OCI-LY7 (cell line): ENCODE measurements at regions not wholly inside any gene's neighbourhood (a gene's known extent, or its start where the extent isn't known, plus 50 kb on each side); places are given as distances from the start of the nearest gene placed in this dataset.
"Not testable (repeated sequence)": the region's sequence is repeated elsewhere in the genome, so short reads cannot be mapped to it uniquely, and the experiment has no call there.

ENCODE experiments used
- BruUV-seq: library from RNA; stranded (reverse); fragments of 400-500 nt; replicated peaks from 2 replicates; lab custom pipeline; 2021; lab: Mats Ljungman, UMichigan
- CTCF ChIA-PET: fragments of 300-600 bp; sonication (Branson Sonifier 250); formaldehyde crosslinking; loops from one replicate; lab custom pipeline; 2022; ENCODE audit warnings: antibody characterized with exemption; ENCODE audit not compliant: unreplicated experiment; lab: Charles Lee
- POLR2A ChIA-PET: fragments of 300-600 bp; sonication (Branson Sonifier 250); formaldehyde crosslinking; loops from one replicate; lab custom pipeline; 2022; ENCODE audit warnings: antibody characterized with exemption; lab: Charles Lee
- DNase-seq: peaks from one replicate; pipeline ENCODE4 v3.0.0-alpha.2; 2015; ENCODE audit warnings: low spot score
- H2AFZ ChIP-seq: fragments of 200-600 bp; sonication (generic), shearing (Covaris generic); 2 replicates; pipeline ENCODE4 v1.6.1; 2014; ENCODE audit warnings: mild to moderate bottlenecking, antibody characterized with exemption, low read length, moderate library complexity
- H3K27ac ChIP-seq: fragments of 200-600 bp; sonication (generic); 2 replicates; pipeline ENCODE4 v1.5.1; 2014; ENCODE audit warnings: mixed run types, low read depth, mild to moderate bottlenecking, moderate library complexity, low read length, inconsistent platforms; ENCODE audit not compliant: poor library complexity, severe bottlenecking
- H3K36me3 ChIP-seq: fragments of 200-600 bp; sonication (generic); 2 replicates; pipeline ENCODE4 v1.6.1; 2014; ENCODE audit warnings: mild to moderate bottlenecking, antibody characterized with exemption, low read length, moderate library complexity, mixed read lengths; ENCODE audit not compliant: insufficient read depth
- H3K4me1 ChIP-seq: fragments of 200-600 bp; sonication (generic); 2 replicates; pipeline ENCODE4 v1.5.1; 2014; ENCODE audit warnings: mild to moderate bottlenecking, low read length; ENCODE audit not compliant: insufficient read depth, poor library complexity, severe bottlenecking
- H3K4me2 ChIP-seq: fragments of 200-600 bp; sonication (generic); 2 replicates; pipeline ENCODE4 v1.6.1; 2014; ENCODE audit warnings: mild to moderate bottlenecking, low read length
- H3K4me3 ChIP-seq: fragments of 200-600 bp; sonication (generic); 2 replicates; pipeline ENCODE4 v1.5.1; 2014; ENCODE audit warnings: mild to moderate bottlenecking, low read depth, low read length; ENCODE audit not compliant: poor library complexity, severe bottlenecking
- H3K79me2 ChIP-seq: fragments of 200-600 bp; sonication (generic); 2 replicates; pipeline ENCODE4 v1.6.1; 2016; ENCODE audit warnings: low read depth, mild to moderate bottlenecking, low read length, moderate library complexity, mixed read lengths; ENCODE audit not compliant: insufficient read depth
- H3K9me2 ChIP-seq: fragments of 200-600 bp; sonication (generic); 2 replicates; pipeline ENCODE4 v1.6.1; 2016; ENCODE audit warnings: mild to moderate bottlenecking, low read length, mixed read lengths; ENCODE audit not compliant: insufficient read depth
- H3K9me3 ChIP-seq: fragments of 200-600 bp; sonication (generic); 2 replicates; pipeline ENCODE4 v1.6.1; 2014; ENCODE audit warnings: mild to moderate bottlenecking, mixed run types, low read length, mixed read lengths
- H4K20me1 ChIP-seq: fragments of 200-600 bp; sonication (generic); 2 replicates; pipeline ENCODE4 v1.6.1; 2014; ENCODE audit warnings: mild to moderate bottlenecking, antibody characterized with exemption, low read length, moderate library complexity, mixed read lengths; ENCODE audit not compliant: insufficient read depth
- EZH2phosphoT487 ChIP-seq: fragments of 200-600 bp; sonication (generic); IDR thresholded peaks from 2 replicates; pipeline ENCODE4 v1.6.1; 2018; ENCODE audit warnings: low read depth, borderline replicate concordance, mild to moderate bottlenecking, mixed run types, antibody characterized with exemption, low read length, moderate library complexity, mixed read lengths
- intact Hi-C: fragments of 100-400 bp; cut with micrococcal nuclease; formaldehyde crosslinking; loops from one replicate; pipeline ENCODE4 v1.10.0; 2022; ENCODE audit not compliant: unreplicated experiment
- TF ChIP-seq, protein P1 (sequence below): fragments of 200-600 bp; sonication (generic); conservative IDR thresholded peaks from 2 replicates; pipeline ENCODE4 v1.5.1; 2014; ENCODE audit warnings: mild to moderate bottlenecking, antibody characterized with exemption, low read length, moderate library complexity, mixed read lengths

DNA sequence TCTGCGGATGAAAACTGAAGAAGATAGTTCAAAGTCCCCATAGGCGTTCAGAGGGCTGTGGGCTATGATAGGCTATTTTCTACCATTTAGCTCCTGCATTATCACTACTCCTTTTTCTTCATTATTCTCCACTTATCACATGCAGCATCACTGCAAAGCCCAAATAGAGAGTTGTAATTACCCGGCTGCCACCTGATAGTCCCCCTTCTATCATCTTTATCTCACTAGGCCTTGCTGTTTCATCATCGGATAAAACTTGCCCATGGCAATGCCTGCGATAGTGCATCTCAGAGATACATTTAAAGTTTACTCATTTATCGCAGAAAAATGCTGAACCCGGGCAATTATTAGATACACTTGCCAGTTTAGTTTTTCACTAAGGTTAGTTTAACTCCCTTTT is 82.9 kb upstream of the SOX21 start:
- no peak for DNase-seq
- BruUV-seq: no TSS peak
- no peaks in the 10 kb centered on the region for H3K36me3 ChIP-seq
- no peaks in the 10 kb centered on the region for H3K79me2 ChIP-seq
- H3K27ac ChIP-seq: no peak overlapping the region
- no peaks in the 10 kb centered on the region for H3K9me2 ChIP-seq
- H3K9me3 ChIP-seq: no peaks in the 10 kb centered on the region
- no peak for TF ChIP-seq EZH2phosphoT487
- TF ChIP-seq, protein P1, sequence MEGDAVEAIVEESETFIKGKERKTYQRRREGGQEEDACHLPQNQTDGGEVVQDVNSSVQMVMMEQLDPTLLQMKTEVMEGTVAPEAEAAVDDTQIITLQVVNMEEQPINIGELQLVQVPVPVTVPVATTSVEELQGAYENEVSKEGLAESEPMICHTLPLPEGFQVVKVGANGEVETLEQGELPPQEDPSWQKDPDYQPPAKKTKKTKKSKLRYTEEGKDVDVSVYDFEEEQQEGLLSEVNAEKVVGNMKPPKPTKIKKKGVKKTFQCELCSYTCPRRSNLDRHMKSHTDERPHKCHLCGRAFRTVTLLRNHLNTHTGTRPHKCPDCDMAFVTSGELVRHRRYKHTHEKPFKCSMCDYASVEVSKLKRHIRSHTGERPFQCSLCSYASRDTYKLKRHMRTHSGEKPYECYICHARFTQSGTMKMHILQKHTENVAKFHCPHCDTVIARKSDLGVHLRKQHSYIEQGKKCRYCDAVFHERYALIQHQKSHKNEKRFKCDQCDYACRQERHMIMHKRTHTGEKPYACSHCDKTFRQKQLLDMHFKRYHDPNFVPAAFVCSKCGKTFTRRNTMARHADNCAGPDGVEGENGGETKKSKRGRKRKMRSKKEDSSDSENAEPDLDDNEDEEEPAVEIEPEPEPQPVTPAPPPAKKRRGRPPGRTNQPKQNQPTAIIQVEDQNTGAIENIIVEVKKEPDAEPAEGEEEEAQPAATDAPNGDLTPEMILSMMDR: no peak
- intact Hi-C loops: no loop called here
- CTCF ChIA-PET: no interaction called here
- H4K20me1 ChIP-seq: no peaks in the 10 kb centered on the region
- no peaks in the 10 kb centered on the region for H3K4me1 ChIP-seq
- H3K4me3 ChIP-seq: no peak overlapping the region
- H3K4me2 ChIP-seq: no peak overlapping the region
- POLR2A ChIA-PET: no interaction called here
- no peak overlapping the region for H2AFZ ChIP-seq

- H3K4me3 ChIP-seq, H3K27ac ChIP-seq, H2AFZ ChIP-seq, DNase-seq, H3K9me3 ChIP-seq, POLR2A ChIA-PET, BruUV-seq, H3K4me2 ChIP-seq, intact Hi-C loops, H4K20me1 ChIP-seq, H3K9me2 ChIP-seq, CTCF ChIA-PET, H3K36me3 ChIP-seq, H3K79me2 ChIP-seq, H3K4me1 ChIP-seq: not testable (repeated sequence)
Observed at GRCh38 chr13:94786246-94786645, 73.9 kb upstream of the SOX21 start.

DNA sequence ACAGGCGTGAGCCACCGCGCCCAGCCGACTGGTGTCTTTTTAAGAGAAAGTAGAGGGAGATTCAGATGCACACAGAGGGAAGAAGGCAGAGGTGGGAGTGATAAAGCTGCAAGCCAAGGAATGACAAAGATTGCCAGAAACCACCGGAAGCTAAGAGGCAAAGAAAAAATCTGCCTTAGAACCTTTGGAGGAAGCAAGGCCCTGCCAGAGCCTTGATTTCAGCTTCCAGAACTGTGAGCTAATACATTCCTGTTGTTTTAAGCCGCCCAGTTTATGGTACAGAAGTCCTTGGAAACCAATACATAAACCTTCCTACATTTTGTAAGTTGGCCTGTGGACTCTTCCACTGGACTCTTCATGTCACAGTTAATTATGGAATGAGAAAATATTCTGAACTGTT is 71.7 kb upstream of the SOX21 start:
- no peak overlapping the region for H2AFZ ChIP-seq
- intact Hi-C loops: no loop called here
- no peak overlapping the region for H3K4me3 ChIP-seq
- CTCF ChIA-PET: no interaction called here
- H3K9me2 ChIP-seq: no peaks in the 10 kb centered on the region
- no peak for DNase-seq
- TF ChIP-seq, protein P1: no peak
- TF ChIP-seq EZH2phosphoT487: no peak
- POLR2A ChIA-PET: no interaction called here
- H3K27ac ChIP-seq: no peak overlapping the region
- no peaks in the 10 kb centered on the region for H3K79me2 ChIP-seq
- no peaks in the 10 kb centered on the region for H4K20me1 ChIP-seq
- no peaks in the 10 kb centered on the region for H3K9me3 ChIP-seq
- no TSS peak for BruUV-seq
- no peak overlapping the region for H3K4me2 ChIP-seq
- no peaks in the 10 kb centered on the region for H3K4me1 ChIP-seq
- no peaks in the 10 kb centered on the region for H3K36me3 ChIP-seq
